ENCODE measurements at regions not wholly inside any gene's neighbourhood (a gene's known extent, or its start where the extent isn't known, plus 50 kb on each side); places are given as distances from the start of the nearest gene placed in this dataset.
"Not testable (repeated sequence)": the region's sequence is repeated elsewhere in the genome, so short reads cannot be mapped to it uniquely, and the experiment has no call there.

DNA sequence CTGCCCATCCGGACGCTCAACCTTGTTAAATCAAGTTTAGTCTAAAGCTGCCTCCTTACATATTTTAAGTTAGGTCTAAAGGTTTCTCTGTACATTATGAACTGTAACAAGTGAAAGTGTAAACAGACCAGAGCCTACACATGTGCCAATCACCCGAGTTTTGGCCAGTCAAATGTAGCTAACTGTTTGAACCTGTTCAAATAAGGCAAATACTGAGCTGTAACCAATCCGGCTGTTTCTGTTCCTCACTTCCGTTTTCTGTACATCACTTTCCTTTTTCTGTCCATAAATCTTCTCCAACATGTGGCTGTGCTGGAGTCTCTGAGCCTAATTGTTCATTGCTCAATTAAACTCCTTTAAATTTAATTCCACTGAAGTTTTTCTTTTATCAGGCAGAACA, 113.3 kb upstream of the SHISA3 start:
- ChIA-PET CTCF (interaction anchor here (1.2 to 5.7 kb wide), 3 partner anchors 21 to 236 kb away, joined by 3 to 53 read pairs (median 4); no protein-coding TSS in a partner anchor), POLR2A (no interaction called here)
- H3K4me3 ChIP-seq (ENCODE audit: low read depth, low read length): no peak overlapping the region
- no peak for DNase-seq (ENCODE audit: low read depth)
- H3K36me3 ChIP-seq (ENCODE audit: control insufficient read depth, insufficient read depth, low read length): no peaks in the 10 kb centered on the region
- no peaks in the 10 kb centered on the region for H3K27me3 ChIP-seq (ENCODE audit: control insufficient read depth, insufficient read depth, low read length)
- TF ChIP-seq CTCF (IDR thresholded peaks at IDR 0.05; ENCODE audit: insufficient read depth, low read depth, low read length): no peak

DNA sequence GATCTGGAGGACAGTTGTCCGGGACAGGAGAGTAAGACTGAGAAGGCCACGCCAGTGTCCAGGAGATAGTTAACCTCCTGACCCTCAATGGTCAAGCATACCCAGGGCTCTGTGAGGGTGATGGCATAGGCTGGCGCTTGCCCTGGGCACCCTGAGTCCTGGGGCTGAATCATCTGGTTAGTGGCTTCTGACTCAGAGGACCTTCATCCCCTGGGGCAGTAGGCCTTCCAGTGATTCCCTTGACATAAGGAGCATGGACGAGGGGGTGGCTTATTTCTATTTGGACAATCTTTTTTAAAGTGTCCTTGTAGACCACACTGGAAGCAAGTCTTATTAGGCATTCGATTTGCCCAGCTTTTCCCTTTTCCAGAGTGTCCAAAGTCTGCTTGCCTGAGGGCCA, 108.4 kb upstream of the SHISA3 start:
- H3K36me3 ChIP-seq (ENCODE audit: control insufficient read depth, insufficient read depth, low read length); H3K27me3 ChIP-seq (ENCODE audit: control insufficient read depth, insufficient read depth, low read length); POLR2A ChIA-PET; H3K4me3 ChIP-seq (ENCODE audit: low read depth, low read length); DNase-seq (ENCODE audit: low read depth); CTCF ChIA-PET: not testable (repeated sequence)

DNA sequence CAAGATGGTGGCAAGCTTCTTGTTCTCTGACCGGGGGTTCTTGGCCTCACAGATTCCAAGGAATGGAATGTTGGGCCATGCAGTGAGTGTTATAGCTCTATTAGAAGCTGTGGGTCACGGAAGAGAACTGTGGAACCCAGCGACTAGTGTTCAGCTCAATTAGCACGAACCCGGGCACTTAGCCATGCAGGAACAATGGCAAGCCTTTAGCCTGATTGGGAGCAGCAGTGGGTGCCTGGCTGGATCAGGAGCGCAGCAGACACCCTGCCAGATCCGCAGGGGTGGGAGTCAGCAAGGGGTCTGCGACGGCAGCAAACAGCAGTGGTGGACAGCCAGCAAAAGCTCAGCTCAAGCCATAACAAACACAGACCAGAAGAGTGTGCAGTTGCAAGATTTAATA, 105.1 kb upstream of the SHISA3 start:
- H3K4me3 ChIP-seq (ENCODE audit: low read depth, low read length); POLR2A ChIA-PET; H3K27me3 ChIP-seq (ENCODE audit: control insufficient read depth, insufficient read depth, low read length); H3K36me3 ChIP-seq (ENCODE audit: control insufficient read depth, insufficient read depth, low read length); CTCF ChIA-PET; DNase-seq (ENCODE audit: low read depth): not testable (repeated sequence)

GRCh38 chr4:42293967-42294813, 103.1 kb upstream of the SHISA3 start:
- CTCF ChIA-PET: interaction anchor here (1.4 kb wide), 1 partner anchor 12 kb away, joined by 4 read pairs; no protein-coding TSS in a partner anchor
- H3K4me3 ChIP-seq (ENCODE audit: low read depth, low read length): no peak overlapping the region
- POLR2A ChIA-PET: no interaction called here
- DNase-seq (ENCODE audit: low read depth): no peak
- H3K36me3 ChIP-seq (ENCODE audit: control insufficient read depth, insufficient read depth, low read length): no peaks in the 10 kb centered on the region
- no peaks in the 10 kb centered on the region for H3K27me3 ChIP-seq (ENCODE audit: control insufficient read depth, insufficient read depth, low read length)
- TF ChIP-seq CTCF (IDR thresholded peaks at IDR 0.05; ENCODE audit: insufficient read depth, low read depth, low read length): no peak

- ChIA-PET CTCF (no interaction called here), POLR2A (no interaction called here)
- Histone ChIP-seq H3K27me3 (ENCODE audit: control insufficient read depth, insufficient read depth, low read length) (no peaks in the 10 kb centered on the region), H3K4me3 (ENCODE audit: low read depth, low read length) (no peak overlapping the region), H3K36me3 (ENCODE audit: control insufficient read depth, insufficient read depth, low read length) (no peaks in the 10 kb centered on the region)
- no peak for TF ChIP-seq CTCF (IDR thresholded peaks at IDR 0.05; ENCODE audit: insufficient read depth, low read depth, low read length)
- DNase-seq (ENCODE audit: low read depth): no peak
Measured at GRCh38 chr4:42296196-42296595, 101.1 kb upstream of the SHISA3 start.

- no peaks in the 10 kb centered on the region for H3K27me3 ChIP-seq (ENCODE audit: control insufficient read depth, insufficient read depth, low read length)
- peak; percentile 20; the same call in 1 of the 2 replicates for TF ChIP-seq CTCF (IDR thresholded peaks at IDR 0.05; ENCODE audit: insufficient read depth, low read depth, low read length)
- no peaks in the 10 kb centered on the region for H3K36me3 ChIP-seq (ENCODE audit: control insufficient read depth, insufficient read depth, low read length)
- CTCF ChIA-PET: interaction anchor here (0.6 to 1.0 kb wide), 2 partner anchors 20 to 170 kb away, joined by 3 read pairs; no protein-coding TSS in a partner anchor
- no peak for DNase-seq (ENCODE audit: low read depth)
- POLR2A ChIA-PET: no interaction called here
- no peak overlapping the region for H3K4me3 ChIP-seq (ENCODE audit: low read depth, low read length)
Measured at GRCh38 chr4:42302348-42302747, 94.9 kb upstream of the SHISA3 start.
